IPS DF 6.9 (cell line): ENCODE measurements at regions not wholly inside any gene's neighbourhood (a gene's known extent, or its start where the extent isn't known, plus 50 kb on each side); places are given as distances from the start of the nearest gene placed in this dataset.

Source experiments
- DNase-seq: peaks from one replicate; pipeline ENCODE4 v3.0.0-alpha.2; 2013; ENCODE audit warnings: low read depth, low spot score
- H3K27ac ChIP-seq: one replicate; pipeline ENCODE4 v1.5.1; 2013; ENCODE audit warnings: low read length, control low read depth
- H3K27me3 ChIP-seq: 2 replicates; pipeline ENCODE4 v1.6.1; 2013; ENCODE audit warnings: mild to moderate bottlenecking, low read length; ENCODE audit not compliant: control insufficient read depth, insufficient read depth
- H3K36me3 ChIP-seq: 2 replicates; pipeline ENCODE4 v1.6.1; 2013; ENCODE audit warnings: low read length; ENCODE audit not compliant: control insufficient read depth, insufficient read depth
- H3K4me1 ChIP-seq: 2 replicates; pipeline ENCODE4 v1.6.1; 2013; ENCODE audit warnings: low read length; ENCODE audit not compliant: control insufficient read depth, insufficient read depth
- H3K4me3 ChIP-seq: 2 replicates; pipeline ENCODE4 v1.5.1; 2013; ENCODE audit warnings: mild to moderate bottlenecking, low read length
- H3K9me3 ChIP-seq: 2 replicates; pipeline ENCODE4 v1.6.1; 2013; ENCODE audit warnings: low read length, inconsistent platforms; ENCODE audit not compliant: control insufficient read depth, insufficient read depth
- WGBS: extraction: QIAGEN DNeasy Blood & Tissue Kit; methylation state at CpG from one replicate; pipeline ENCODE4 v1.1.7; 2013; ENCODE audit warnings: mixed read lengths, missing lambda C conversion rate; ENCODE audit not compliant: insufficient read length, insufficient coverage; 5-methylcytosine and 5-hydroxymethylcytosine counted together

DNA sequence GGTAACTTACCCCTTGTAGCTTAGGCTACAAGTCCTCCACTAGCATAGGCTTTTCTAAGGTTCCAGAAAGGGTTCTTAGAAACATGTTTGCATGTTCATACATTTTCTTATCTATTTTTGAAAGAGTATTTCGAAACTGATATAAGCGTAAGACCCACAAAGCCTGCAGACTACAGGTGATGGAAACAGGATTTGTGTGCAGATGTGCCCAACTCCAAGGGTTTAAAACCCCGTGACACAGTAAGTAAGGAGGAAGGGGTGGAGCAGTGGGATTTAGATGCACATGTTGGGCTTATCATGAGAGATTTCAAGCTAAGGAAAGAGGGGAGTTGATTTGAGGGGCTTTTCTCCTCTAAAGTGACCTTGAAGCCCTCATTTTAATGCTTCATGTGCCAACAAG, 164.7 kb downstream of the LTN1 start:
- no peaks in the 10 kb centered on the region for H3K9me3 ChIP-seq
- WGBS = no CpG with 5 or more reads among the region's 3 CpGs
- H3K27me3 ChIP-seq = no peaks in the 10 kb centered on the region
- H3K4me3 ChIP-seq = no peak overlapping the region
- no peak for DNase-seq
- H3K4me1 ChIP-seq = no peaks in the 10 kb centered on the region
- no peak overlapping the region for H3K27ac ChIP-seq
- H3K36me3 ChIP-seq = no peaks in the 10 kb centered on the region

DNA sequence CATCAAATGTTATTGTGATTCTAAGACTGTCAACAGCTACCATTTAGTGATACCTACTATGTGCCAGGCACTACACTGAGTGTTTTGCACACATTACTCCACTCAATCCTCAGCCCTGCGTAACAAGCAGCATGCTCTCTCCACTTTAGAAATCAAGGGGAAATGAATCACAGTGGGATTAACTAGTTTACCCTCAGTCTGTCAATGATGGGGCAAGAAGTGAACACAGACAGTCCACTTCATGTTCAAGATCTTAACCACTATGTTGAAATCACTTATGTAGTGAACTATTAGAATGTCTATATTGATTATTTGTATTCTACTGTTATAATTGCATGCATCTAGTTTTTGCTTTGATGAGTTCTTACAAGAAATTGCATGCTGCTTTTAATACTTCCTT, 165.3 kb downstream of the LTN1 start:
- Histone ChIP-seq H3K9me3 (no peaks in the 10 kb centered on the region), H3K4me3 (no peak overlapping the region), H3K36me3 (no peaks in the 10 kb centered on the region), H3K4me1 (no peaks in the 10 kb centered on the region), H3K27ac (no peak overlapping the region), H3K27me3 (no peaks in the 10 kb centered on the region)
- no CpG with 5 or more reads among the region's 1 CpG for WGBS
- no peak for DNase-seq

DNA sequence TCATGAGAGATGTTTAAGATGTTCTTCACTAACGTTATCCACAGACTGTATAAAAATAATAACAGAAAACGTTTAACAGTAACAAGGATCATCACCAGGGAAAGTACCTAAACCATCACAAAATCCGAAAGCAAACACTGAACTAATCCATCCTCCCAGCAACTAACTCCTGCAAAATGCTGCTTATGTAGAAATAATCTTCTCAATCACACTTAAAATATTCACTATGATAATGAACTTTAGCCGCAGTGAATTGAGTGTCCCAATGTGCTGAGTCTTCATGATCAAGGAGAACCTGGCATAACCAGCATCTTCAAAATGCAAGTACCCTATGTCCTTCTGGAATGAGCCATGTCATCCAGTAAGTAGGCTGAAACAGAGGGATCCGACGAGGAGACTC, 166.1 kb downstream of the LTN1 start:
- Histone ChIP-seq H3K4me3 (no peak overlapping the region), H3K9me3 (no peaks in the 10 kb centered on the region), H3K27ac (no peak overlapping the region), H3K27me3 (no peaks in the 10 kb centered on the region), H3K36me3 (no peaks in the 10 kb centered on the region), H3K4me1 (no peaks in the 10 kb centered on the region)
- WGBS = no CpG with 5 or more reads among the region's 6 CpGs
- DNase-seq = no peak

DNA sequence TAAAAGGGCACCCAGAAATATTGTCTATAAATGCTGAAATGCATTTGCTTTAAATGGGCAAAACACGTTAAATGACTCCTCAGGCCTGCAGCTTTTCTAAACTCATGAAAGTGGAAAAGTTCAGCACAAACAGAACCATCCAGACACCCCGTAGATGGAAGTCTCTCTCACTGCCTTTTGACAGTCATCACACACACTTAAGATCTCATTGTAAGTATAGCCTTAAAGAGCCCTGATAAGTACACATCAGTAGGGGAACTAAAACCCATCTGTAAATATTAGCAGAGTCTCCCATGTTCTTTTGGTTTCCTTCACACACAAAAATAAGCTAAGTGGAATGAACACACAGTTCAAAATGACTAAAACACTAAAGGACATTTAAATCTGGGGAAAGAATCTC, 166.7 kb downstream of the LTN1 start:
- Histone ChIP-seq H3K9me3 (no peaks in the 10 kb centered on the region), H3K27me3 (no peaks in the 10 kb centered on the region), H3K27ac (no peak overlapping the region), H3K36me3 (no peaks in the 10 kb centered on the region), H3K4me1 (no peaks in the 10 kb centered on the region; the same call in 1 of the 2 replicates), H3K4me3 (no peak overlapping the region)
- WGBS = no CpG with 5 or more reads among the region's 2 CpGs
- no peak for DNase-seq

DNA sequence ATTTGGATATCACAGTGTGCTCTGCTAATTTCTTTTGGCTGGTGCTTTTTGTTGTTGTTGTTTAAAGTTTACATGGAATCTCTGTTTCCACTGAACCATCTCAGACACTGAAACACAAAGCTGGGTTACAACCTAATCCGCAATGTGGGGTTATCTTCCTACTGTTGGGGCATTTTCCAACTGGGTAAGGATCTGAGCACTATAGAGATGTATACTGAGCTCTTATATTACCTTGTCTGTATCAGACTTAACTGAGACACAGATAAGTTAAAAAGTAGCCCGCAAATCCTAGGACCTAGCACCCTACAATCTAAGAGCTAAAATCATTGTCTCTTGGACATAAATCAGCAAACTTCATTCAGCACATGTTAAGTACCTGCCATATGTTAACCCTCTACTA, 169.2 kb downstream of the LTN1 start:
- no peaks in the 10 kb centered on the region for H3K36me3 ChIP-seq
- DNase-seq = no peak
- no CpG with 5 or more reads among the region's 2 CpGs for WGBS
- H3K27ac ChIP-seq = no peak overlapping the region
- no peaks in the 10 kb centered on the region for H3K27me3 ChIP-seq
- H3K4me3 ChIP-seq = no peak overlapping the region
- H3K9me3 ChIP-seq = no peaks in the 10 kb centered on the region
- no peaks in the 10 kb centered on the region; the same call in 1 of the 2 replicates for H3K4me1 ChIP-seq

DNA sequence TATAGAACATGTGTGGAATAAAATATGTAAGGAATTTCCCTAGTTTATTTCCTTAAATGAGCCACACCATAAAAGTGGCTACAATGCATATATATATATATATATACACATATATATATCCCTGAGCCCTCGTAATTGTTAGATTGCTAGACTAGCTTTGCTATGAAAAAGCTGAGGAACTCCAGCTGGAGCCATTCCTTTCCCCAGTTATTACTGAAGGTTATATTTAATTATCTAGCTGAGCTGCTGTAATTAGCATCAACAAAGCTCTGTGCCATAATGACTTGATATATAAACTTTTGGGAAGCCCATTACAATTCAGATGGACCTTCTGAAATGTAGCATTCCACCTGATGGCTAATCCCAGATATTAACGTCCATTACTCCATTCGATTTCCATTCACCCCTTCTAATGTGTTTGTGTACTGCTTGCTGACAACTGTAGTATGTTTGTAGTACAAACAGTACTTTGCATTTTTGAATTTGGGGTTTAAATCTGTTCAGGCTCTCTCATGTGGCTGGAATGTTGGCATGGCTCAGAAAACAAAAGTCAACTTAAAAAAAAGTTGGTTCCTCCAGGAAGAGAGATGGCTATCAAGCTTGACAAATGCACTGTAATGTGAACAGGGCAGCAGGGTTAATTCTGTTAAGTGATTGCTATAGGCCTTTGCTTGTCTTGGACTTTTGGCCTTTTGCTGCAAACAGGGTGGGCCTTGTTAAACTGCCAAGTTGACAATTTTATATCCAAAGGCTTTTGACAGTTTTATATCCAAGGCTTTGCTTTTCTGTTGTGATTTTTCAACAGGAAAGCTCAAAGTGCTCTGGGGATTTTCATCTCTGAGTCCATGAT, 170.0 kb downstream of the LTN1 start:
- WGBS = no CpG with 5 or more reads among the region's 3 CpGs
- no peak overlapping the region for H3K27ac ChIP-seq
- H3K36me3 ChIP-seq = no peaks in the 10 kb centered on the region
- no peak for DNase-seq
- H3K4me3 ChIP-seq = no peak overlapping the region
- H3K9me3 ChIP-seq = no peaks in the 10 kb centered on the region
- H3K4me1 ChIP-seq = no peaks in the 10 kb centered on the region; the same call in 1 of the 2 replicates
- H3K27me3 ChIP-seq = no peaks in the 10 kb centered on the region

DNA sequence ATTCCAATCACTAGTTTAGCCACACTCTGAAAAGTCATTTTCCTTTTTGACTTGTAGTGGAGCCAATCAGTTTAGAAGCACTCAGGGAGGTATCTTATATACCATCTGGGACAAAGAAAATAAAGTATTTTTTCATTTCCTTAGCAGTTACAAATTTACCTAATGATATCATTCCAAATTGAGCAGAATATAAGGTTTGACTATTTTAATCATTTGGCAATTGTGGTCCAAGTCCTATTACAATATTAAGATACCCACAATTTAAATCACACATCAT, 170.6 kb downstream of the LTN1 start:
- no peak for DNase-seq
- Histone ChIP-seq H3K36me3 (no peaks in the 10 kb centered on the region), H3K27me3 (no peaks in the 10 kb centered on the region), H3K27ac (no peak overlapping the region), H3K4me1 (no peaks in the 10 kb centered on the region; the same call in 1 of the 2 replicates), H3K9me3 (no peaks in the 10 kb centered on the region), H3K4me3 (no peak overlapping the region)

DNA sequence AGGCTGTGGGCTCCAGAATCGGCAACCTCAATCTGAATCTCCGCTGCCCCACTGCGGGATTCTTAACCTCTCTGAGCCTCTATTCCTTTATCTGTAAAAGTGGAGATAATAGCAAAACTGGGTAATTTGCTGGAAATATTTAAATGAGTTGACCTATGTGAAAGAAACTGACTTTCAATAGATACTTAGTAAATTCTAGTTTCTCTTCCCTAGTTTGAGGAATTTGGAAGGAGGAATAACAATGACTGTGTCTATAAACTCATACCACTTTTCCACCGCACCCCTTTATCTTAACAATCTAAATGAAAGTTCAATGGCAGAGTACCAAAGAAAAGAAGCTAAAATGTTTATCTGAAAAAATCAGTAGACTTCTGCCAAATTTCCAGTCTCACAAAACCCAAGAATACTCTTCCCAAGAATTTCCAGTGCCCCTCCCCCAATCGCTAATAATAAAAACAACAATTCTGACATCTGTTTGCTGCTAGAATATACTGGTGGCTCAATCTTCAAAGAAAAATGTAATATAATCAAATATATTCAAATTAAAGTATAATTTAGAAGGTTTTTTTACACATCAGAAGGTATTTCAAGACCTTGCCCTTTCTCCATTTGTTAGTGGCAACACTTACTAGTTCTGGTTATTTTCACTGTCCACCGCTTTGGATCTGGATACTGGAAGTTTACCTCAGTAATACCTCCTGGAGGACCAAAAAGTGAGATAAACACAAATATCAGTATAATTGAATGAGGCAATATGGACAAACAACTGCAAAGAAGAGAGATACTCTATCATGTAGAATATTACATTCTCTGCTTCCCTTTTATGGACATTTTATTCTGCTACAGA, 171.2 kb downstream of the LTN1 start:
- no peaks in the 10 kb centered on the region for H3K9me3 ChIP-seq
- no peaks in the 10 kb centered on the region for H3K36me3 ChIP-seq
- H3K4me3 ChIP-seq = no peak overlapping the region
- H3K27ac ChIP-seq = no peak overlapping the region
- H3K4me1 ChIP-seq = no peaks in the 10 kb centered on the region; the same call in 1 of the 2 replicates
- H3K27me3 ChIP-seq = no peaks in the 10 kb centered on the region
- WGBS = no CpG with 5 or more reads among the region's 6 CpGs
- no peak for DNase-seq

DNA sequence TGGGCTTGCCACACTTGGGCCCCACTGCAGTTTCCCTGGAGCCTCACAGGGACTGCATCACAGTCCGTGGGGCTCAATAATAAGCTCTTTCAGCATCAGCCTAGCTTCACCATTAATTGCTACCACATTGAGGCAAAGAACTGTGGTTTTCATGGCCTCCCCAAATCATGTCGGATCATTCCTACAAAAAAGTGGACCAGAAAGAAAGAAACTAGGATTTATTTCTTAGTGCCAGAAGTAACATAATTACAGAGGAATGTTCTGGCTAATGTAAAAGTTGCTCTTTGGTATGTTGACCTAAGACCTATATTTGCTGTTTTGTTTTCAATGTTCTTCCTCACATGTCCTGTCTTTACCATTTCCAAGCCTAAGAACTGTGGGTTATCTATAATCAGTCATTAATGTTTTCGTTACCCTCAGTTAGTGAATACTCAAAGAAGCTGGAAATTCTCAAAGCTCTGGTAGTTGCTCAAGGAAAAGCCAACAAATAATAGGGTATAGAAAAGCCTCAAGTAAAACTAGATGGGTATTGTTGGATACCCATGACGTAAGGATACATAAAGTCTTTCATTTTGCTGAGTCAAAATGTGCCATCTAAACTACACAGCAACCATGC, 173.9 kb downstream of the LTN1 start:
- no CpG with 5 or more reads among the region's 4 CpGs for WGBS
- Histone ChIP-seq H3K27me3 (no peaks in the 10 kb centered on the region), H3K36me3 (no peaks in the 10 kb centered on the region), H3K27ac (no peak overlapping the region), H3K9me3 (no peaks in the 10 kb centered on the region), H3K4me3 (no peak overlapping the region), H3K4me1 (no peaks in the 10 kb centered on the region; the same call in 1 of the 2 replicates)
- DNase-seq = no peak

DNA sequence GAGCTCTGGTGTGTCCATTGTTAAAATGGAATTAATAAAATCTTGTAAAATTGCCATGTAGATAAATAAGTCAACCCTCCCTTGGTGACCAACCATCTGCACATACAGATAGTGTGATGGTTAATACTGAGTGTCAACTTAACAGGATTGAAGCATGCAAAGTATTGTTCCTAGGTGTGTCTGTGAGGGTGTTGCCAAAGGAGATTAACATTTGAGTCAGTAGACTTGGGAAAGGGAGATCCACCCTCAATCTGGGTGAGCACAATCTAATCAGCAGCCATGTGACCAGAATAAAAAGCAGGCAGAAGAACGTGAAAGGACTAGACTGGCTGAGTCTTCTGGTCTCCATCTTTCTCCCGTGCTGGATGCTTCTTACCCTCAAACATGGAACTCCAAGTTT, 174.8 kb downstream of the LTN1 start:
- H3K9me3 ChIP-seq = no peaks in the 10 kb centered on the region
- H3K27me3 ChIP-seq = no peaks in the 10 kb centered on the region
- no peak overlapping the region for H3K4me3 ChIP-seq
- no peaks in the 10 kb centered on the region for H3K36me3 ChIP-seq
- H3K27ac ChIP-seq = no peak overlapping the region
- H3K4me1 ChIP-seq = no peaks in the 10 kb centered on the region; the same call in 1 of the 2 replicates
- no CpG with 5 or more reads among the region's 2 CpGs for WGBS
- no peak for DNase-seq
